WERI-Rb-1 (cell line): ENCODE measurements at regions not wholly inside any gene's neighbourhood (a gene's known extent, or its start where the extent isn't known, plus 50 kb on each side); places are given as distances from the start of the nearest gene placed in this dataset.
A peak's percentile ranks its signal among the peaks of the same experiment; 100 is the strongest.

ENCODE experiments used
- DNase-seq: peaks from one replicate; pipeline ENCODE4 v3.0.0-alpha.2; 2020
- H3K27ac ChIP-seq: fragments of 250-450 bp; sonication (Bioruptor Pico); 2 replicates; pipeline ENCODE4 v1.5.1; 2020; ENCODE audit warnings: mild to moderate bottlenecking, moderate library complexity
- H3K27me3 ChIP-seq: fragments of 250-450 bp; sonication (Bioruptor Pico); 2 replicates; pipeline ENCODE4 v1.5.1; 2021; ENCODE audit warnings: mild to moderate bottlenecking, low read depth, moderate library complexity; ENCODE audit not compliant: insufficient read depth, severe bottlenecking
- H3K36me3 ChIP-seq: fragments of 250-450 bp; sonication (Bioruptor Pico); 2 replicates; pipeline ENCODE4 v1.5.1; 2020; ENCODE audit warnings: mild to moderate bottlenecking, moderate library complexity
- H3K4me3 ChIP-seq: 2 replicates; pipeline ENCODE4 v1.5.1; 2011; ENCODE audit warnings: low read depth, mild to moderate bottlenecking, control low read depth, low read length
- H3K9me3 ChIP-seq: fragments of 250-450 bp; sonication (Bioruptor Pico); 2 replicates; pipeline ENCODE4 v1.5.1; 2021; ENCODE audit warnings: mild to moderate bottlenecking, moderate library complexity; ENCODE audit not compliant: severe bottlenecking
- TF ChIP-seq, protein P1 (sequence below): IDR thresholded peaks from 2 replicates; pipeline ENCODE4 v1.5.1; 2011; ENCODE audit warnings: low read depth, mild to moderate bottlenecking, control low read depth, inconsistent platforms, low read length

DNA sequence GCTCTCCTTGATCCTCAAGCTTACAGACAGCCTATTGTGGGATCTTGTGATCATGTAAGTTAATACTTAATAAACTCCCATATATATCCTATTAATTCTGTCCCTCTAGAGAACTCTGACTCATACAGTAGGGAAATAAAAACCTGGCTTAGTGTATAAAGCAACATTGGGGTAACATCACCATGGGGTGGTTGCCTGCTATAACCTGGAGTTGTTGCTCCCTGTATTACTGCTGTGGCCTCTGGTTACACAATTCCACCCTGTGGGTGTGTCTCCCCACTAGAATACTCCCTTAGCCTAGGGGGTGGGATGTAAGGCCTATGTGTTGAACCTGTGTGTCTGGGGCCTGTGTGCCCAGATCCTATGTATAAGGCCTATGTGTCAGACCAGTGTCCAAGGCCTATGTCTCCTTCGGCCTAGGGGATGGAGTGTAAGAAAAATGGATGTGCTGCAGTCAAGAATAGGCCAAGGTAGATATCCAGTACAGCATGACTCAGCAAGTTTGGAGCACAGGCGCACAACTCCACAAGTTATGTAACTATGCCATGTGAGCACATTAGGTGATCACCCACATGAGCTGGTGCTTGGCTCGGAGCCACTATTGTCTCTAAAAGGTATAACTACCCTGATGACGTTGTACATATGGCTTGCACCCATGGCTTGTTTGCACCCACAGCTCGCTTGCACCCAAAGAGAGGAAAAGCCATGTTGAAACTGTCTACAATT lies 96.8 kb upstream of the C1orf21 start:
- H3K4me3 ChIP-seq = no peak overlapping the region
- H3K36me3 ChIP-seq = no peaks in the 10 kb centered on the region
- no peaks in the 10 kb centered on the region for H3K27me3 ChIP-seq
- no peak for DNase-seq
- H3K27ac ChIP-seq = no peak overlapping the region
- TF ChIP-seq, protein P1, sequence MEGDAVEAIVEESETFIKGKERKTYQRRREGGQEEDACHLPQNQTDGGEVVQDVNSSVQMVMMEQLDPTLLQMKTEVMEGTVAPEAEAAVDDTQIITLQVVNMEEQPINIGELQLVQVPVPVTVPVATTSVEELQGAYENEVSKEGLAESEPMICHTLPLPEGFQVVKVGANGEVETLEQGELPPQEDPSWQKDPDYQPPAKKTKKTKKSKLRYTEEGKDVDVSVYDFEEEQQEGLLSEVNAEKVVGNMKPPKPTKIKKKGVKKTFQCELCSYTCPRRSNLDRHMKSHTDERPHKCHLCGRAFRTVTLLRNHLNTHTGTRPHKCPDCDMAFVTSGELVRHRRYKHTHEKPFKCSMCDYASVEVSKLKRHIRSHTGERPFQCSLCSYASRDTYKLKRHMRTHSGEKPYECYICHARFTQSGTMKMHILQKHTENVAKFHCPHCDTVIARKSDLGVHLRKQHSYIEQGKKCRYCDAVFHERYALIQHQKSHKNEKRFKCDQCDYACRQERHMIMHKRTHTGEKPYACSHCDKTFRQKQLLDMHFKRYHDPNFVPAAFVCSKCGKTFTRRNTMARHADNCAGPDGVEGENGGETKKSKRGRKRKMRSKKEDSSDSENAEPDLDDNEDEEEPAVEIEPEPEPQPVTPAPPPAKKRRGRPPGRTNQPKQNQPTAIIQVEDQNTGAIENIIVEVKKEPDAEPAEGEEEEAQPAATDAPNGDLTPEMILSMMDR = no peak
- peaks cover 8% of the 10 kb centered on the region for H3K9me3 ChIP-seq

DNA sequence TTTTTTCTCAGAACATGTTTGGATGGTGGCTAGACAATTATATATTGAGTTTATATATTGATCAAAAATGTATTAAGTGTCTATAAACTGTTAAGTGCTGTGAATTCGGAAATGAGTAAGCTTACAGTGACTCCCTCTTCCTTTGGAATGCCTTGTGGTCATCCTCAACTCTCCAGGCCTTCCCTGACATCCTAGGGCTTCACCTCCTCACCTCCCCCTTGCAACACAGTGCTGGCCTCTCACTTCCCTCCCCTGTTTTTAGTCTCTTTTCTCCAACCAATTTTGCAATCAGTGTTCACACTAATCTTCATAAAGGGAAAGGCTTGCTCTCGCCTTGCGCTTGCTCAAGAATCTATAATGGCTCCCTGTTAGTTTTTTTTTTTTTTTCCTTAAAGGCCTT lies 95.1 kb upstream of the C1orf21 start:
- Histone ChIP-seq H3K27ac (no peak overlapping the region), H3K36me3 (no peaks in the 10 kb centered on the region), H3K9me3 (peaks cover 8% of the 10 kb centered on the region), H3K4me3 (no peak overlapping the region), H3K27me3 (no peaks in the 10 kb centered on the region)
- DNase-seq = no peak
- TF ChIP-seq, protein P1 = no peak

DNA sequence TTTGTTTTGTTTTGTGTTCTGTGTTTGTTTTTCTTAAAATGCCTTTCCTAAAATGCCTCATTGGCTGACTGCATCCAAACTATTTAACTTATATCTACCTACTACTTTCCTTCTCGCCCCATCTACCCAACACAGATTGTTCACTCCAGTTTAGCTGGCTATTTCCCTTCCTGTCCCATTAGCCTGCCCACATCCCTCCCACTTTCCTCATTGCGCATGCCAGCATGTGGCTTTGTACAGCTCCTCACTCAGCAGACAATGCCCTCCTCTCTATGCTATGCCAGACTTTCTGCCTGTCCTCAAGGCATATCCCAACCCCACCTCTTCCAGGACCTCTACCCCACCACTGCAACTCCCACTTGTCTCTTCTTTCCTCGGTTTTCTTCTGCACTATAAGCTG lies 94.7 kb upstream of the C1orf21 start:
- H3K4me3 ChIP-seq = no peak overlapping the region
- TF ChIP-seq, protein P1 = no peak
- peaks cover 7% of the 10 kb centered on the region for H3K9me3 ChIP-seq
- no peak for DNase-seq
- no peaks in the 10 kb centered on the region for H3K36me3 ChIP-seq
- no peak overlapping the region for H3K27ac ChIP-seq
- H3K27me3 ChIP-seq = no peaks in the 10 kb centered on the region

DNA sequence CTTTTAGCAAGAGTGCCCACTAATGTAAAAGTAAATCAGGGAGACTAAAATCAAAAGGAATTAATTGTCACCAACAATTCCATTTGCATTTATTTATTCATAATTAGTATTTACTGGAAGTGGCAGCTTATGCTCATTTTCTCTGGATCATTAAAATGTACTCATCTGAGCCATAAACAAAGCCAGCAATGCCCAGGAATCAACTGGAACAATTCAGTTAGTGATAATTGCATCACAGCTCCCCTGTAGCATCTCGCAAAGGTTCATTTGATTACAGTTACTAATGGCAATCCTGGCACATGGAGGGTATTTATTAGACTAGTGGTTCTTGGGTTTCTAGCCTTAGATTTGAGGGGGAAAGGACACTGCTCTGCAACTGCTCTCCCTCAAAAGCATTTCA lies 92.7 kb upstream of the C1orf21 start:
- H3K27me3 ChIP-seq = no peaks in the 10 kb centered on the region
- TF ChIP-seq, protein P1 = no peak
- no peak overlapping the region for H3K27ac ChIP-seq
- H3K9me3 ChIP-seq = peaks cover 6% of the 10 kb centered on the region
- no peaks in the 10 kb centered on the region for H3K36me3 ChIP-seq
- no peak overlapping the region for H3K4me3 ChIP-seq
- no peak for DNase-seq

DNA sequence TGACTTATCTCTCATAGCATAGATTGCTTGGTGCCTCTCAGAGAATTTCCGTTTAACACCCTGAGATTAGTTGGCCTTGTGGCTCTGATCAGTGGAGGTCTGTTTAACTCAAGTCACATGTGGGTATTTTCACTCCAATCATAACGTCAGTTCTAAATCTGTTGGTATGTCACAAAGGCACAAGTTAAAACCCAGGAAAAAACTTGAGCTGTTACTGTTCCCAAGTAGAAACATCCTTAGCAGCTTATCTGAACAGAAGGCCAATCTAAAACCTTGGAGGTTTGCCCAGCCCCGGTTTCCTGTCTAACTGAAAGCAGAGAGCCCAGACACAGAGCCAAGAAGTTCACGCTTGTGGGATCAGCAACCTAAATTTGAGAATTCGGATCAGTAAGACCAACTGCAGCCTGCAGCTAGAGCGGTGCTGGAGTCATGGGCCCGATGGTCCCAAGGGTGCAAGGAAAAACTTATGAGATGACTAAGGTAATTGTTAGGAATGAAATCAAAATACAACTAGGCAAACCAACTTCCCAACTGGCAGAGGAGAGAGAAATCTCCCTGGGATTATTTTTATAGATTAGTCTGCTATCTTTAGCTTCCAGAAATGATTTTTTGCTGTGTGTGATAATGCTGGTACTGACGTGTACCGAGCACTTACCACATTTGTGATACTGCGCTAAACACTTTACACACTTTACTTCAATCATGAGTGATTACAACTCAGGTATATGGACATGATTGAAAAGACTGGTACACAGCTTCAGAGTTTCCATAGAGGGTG lies 90.2 kb upstream of the C1orf21 start:
- H3K27ac ChIP-seq = no peak overlapping the region

More for the DNA sequence above, 90.2 kb upstream of the C1orf21 start:
- peak; percentile 22 for DNase-seq
- H3K9me3 ChIP-seq = no peaks in the 10 kb centered on the region
- H3K27me3 ChIP-seq = no peaks in the 10 kb centered on the region
- no peak overlapping the region for H3K4me3 ChIP-seq
- no peaks in the 10 kb centered on the region for H3K36me3 ChIP-seq
- TF ChIP-seq, protein P1 = no peak
